ENCODE measurements at regions not wholly inside any gene's neighbourhood (a gene's known extent, or its start where the extent isn't known, plus 50 kb on each side); places are given as distances from the start of the nearest gene placed in this dataset.

DNA sequence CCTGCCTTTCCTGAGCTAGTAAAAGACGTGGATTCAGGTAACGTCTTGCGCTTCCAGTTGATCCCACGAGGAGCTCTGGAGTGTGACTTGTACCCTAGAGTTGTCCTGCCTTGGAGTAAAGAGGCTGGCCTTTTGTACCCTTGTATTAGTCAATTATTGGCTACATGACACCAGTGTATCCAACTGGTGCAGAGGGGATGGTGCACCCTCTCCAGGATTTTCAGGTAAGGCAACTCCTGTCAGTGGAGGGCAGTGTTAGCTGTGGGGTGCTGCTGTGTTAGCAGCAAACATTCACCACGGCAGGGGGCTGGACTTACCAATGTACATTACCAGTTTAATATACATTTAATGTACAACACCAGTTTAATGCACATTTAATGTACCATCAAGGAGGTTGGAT, 233.5 kb downstream of the MIAT start:
- no peaks in the 10 kb centered on the region for H3K36me3 ChIP-seq (ENCODE audit: control insufficient read depth, insufficient read depth, low read length)
- DNase-seq (ENCODE audit: extremely low read depth, insufficient read length), result no peak
- TF ChIP-seq, protein P1, sequence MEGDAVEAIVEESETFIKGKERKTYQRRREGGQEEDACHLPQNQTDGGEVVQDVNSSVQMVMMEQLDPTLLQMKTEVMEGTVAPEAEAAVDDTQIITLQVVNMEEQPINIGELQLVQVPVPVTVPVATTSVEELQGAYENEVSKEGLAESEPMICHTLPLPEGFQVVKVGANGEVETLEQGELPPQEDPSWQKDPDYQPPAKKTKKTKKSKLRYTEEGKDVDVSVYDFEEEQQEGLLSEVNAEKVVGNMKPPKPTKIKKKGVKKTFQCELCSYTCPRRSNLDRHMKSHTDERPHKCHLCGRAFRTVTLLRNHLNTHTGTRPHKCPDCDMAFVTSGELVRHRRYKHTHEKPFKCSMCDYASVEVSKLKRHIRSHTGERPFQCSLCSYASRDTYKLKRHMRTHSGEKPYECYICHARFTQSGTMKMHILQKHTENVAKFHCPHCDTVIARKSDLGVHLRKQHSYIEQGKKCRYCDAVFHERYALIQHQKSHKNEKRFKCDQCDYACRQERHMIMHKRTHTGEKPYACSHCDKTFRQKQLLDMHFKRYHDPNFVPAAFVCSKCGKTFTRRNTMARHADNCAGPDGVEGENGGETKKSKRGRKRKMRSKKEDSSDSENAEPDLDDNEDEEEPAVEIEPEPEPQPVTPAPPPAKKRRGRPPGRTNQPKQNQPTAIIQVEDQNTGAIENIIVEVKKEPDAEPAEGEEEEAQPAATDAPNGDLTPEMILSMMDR (IDR thresholded peaks at IDR 0.05; ENCODE audit: insufficient read depth, low read length, poor library complexity, severe bottlenecking), result no peak
- H3K27me3 ChIP-seq (replicated peaks; ENCODE audit: control insufficient read depth, insufficient read depth, low read length), result peaks cover 1% of the 10 kb centered on the region; the same call in 1 of the 2 replicates
- H3K4me3 ChIP-seq (replicated peaks; ENCODE audit: low read depth, low read length), result no peak overlapping the region

DNA sequence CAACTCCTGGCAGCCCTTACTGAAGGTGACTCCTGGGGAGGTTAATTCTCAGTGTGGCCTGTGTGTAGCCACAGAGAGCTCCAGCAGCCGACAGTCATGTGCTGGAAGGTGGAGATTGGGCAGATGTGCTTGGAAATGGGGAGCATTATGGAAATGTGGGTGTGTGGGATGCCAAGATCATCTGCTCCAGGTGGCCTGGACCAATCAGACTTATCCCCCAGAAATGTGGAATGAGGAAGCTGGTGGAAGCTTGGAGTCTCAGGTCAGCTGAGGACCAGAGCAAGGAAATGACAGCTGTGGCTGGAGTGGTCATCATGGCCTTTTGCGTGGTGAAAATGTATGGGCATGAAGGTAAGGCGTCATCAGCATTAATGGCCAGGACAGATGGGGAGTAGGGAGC, 234.0 kb downstream of the MIAT start:
- DNase-seq (ENCODE audit: extremely low read depth, insufficient read length), result no peak
- Histone ChIP-seq H3K4me3 (replicated peaks; ENCODE audit: low read depth, low read length) (no peak overlapping the region), H3K27me3 (replicated peaks; ENCODE audit: control insufficient read depth, insufficient read depth, low read length) (peaks cover 1% of the 10 kb centered on the region; the same call in 1 of the 2 replicates), H3K36me3 (ENCODE audit: control insufficient read depth, insufficient read depth, low read length) (no peaks in the 10 kb centered on the region)
- TF ChIP-seq, protein P1 (IDR thresholded peaks at IDR 0.05; ENCODE audit: insufficient read depth, low read length, poor library complexity, severe bottlenecking), result no peak

DNA sequence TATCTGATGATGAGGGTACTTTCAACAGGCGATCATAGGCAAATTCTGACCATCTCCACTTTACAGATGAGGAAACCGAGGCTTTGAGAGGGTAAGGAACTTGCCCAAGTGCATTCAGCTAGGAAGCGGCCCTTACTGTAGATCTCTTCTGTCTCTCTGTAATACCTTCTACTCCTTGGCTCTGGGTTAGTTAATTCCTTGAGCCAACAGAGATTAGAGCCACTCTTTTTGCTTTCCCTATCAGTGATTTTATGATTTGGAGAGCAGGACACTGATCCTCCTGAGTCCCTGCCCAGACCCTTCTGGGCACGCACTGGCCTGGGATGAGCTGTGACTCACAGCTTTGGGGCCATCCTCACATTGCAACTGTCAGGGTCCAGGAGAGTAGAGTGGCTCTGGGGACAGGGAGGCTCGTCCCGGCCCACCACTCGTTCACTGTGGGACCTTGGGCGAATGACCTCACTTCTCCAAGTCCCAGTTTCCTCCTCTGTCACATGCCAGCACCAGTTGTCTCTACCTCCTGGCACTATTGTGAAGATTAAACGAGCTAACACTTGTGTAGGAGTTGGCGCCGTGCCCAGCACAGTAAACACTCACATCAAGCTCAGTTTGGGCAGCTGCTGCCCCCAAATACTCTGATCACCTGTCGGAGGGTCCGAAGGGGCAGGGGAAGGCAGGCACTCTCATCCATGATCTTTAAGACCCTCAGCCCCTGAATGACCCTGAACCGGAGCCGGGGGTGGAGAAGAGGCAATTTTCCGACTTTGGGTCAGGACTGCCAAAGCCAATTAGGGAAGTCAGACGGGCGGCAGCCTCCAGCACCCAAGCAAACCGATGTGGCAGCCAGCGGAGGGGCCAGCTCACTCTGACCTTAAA, 235.0 kb downstream of the MIAT start:
- peaks cover 1% of the 10 kb centered on the region; the same call in 1 of the 2 replicates for H3K27me3 ChIP-seq (replicated peaks; ENCODE audit: control insufficient read depth, insufficient read depth, low read length)
- DNase-seq (ENCODE audit: extremely low read depth, insufficient read length), result no peak
- no peak overlapping the region for H3K4me3 ChIP-seq (replicated peaks; ENCODE audit: low read depth, low read length)
- TF ChIP-seq, protein P1 (IDR thresholded peaks at IDR 0.05; ENCODE audit: insufficient read depth, low read length, poor library complexity, severe bottlenecking), result no peak
- no peaks in the 10 kb centered on the region for H3K36me3 ChIP-seq (ENCODE audit: control insufficient read depth, insufficient read depth, low read length)

DNA sequence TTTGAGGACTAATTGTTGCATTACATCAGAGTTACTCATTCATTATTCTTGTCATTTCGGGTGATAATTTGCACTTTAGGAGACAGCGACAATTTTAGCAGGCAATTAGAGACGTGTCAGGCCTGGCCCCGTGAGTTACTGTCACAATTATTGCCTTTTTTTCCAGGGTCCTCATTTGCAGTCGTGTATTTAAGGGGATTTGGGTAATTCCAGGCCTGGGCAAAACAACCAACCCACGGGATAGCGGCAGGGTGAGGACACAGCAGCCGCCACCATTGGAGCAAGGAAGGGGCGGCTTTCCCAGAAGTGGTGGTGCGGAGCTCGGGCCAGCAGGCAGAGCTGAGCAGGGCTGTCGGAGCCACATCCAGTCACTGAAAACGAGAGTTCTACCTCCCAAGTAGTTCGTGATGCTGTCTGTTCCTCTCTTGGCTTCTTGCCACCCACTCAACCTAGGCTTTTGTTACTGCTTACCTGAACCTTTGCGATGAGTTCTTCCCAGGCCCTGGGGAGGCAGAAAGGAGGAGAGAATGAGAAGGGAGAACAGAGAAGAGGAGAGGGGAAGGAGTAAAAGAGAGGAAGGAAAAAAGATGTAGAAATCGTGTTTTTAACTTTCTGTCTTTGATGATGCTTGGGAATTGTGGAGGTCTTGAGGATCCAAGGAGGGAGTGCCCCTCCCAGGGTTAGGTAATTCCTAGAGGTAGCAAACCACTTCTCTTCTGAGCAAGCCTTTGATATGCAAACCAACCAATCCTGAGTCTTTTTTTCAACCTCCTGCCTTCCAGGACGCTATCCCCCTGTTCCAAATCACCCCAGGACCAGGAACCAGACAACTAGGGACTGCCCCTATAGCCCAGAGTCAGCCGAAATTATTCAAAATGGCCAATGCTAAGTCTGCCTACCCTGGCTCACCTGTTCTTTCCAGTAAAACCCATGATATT, 236.1 kb downstream of the MIAT start:
- Histone ChIP-seq H3K4me3 (replicated peaks; ENCODE audit: low read depth, low read length) (no peak overlapping the region), H3K36me3 (ENCODE audit: control insufficient read depth, insufficient read depth, low read length) (no peaks in the 10 kb centered on the region), H3K27me3 (replicated peaks; ENCODE audit: control insufficient read depth, insufficient read depth, low read length) (peaks cover 1% of the 10 kb centered on the region; the same call in 1 of the 2 replicates)
- no peak for DNase-seq (ENCODE audit: extremely low read depth, insufficient read length)
- TF ChIP-seq, protein P1 (IDR thresholded peaks at IDR 0.05; ENCODE audit: insufficient read depth, low read length, poor library complexity, severe bottlenecking), result no peak

DNA sequence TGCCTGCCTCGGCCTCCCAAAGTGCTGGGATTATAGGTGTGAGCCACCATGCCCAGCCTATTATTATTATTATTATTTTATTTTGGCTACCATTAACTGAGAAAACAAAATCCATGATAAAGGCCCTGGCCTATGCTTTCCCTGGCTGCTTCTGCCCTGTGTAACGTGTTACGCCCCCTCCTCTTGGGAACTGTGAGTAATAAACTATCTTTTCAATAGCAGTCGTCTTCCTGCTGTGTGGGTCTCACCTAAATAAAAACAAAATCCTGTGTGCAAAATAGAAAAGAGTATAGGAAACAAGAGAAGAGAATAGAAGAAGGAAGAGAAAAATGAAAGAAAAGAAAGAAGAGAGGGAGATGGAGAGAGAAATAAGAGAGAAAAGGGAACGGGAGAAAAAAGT, 237.0 kb downstream of the MIAT start:
- TF ChIP-seq, protein P1 (IDR thresholded peaks at IDR 0.05; ENCODE audit: insufficient read depth, low read length, poor library complexity, severe bottlenecking), result no peak
- Histone ChIP-seq H3K36me3 (ENCODE audit: control insufficient read depth, insufficient read depth, low read length) (no peaks in the 10 kb centered on the region), H3K27me3 (replicated peaks; ENCODE audit: control insufficient read depth, insufficient read depth, low read length) (peaks cover 1% of the 10 kb centered on the region; the same call in 1 of the 2 replicates), H3K4me3 (replicated peaks; ENCODE audit: low read depth, low read length) (no peak overlapping the region)
- DNase-seq (ENCODE audit: extremely low read depth, insufficient read length), result no peak

All from GM06990 (cell line).